Stimulated activated CD4-positive, alpha-beta T cell treated with anti-CD3 and anti-CD28 coated beads, Interleukin-12 subunit alpha, Interleukin-12 subunit beta, amount 100 ng/mL, for 4 hours (primary cell): ENCODE measurements at regions not wholly inside any gene's neighbourhood (a gene's known extent, or its start where the extent isn't known, plus 50 kb on each side); places are given as distances from the start of the nearest gene placed in this dataset.

Source experiments
- DNase-seq: peaks from one replicate; pipeline ENCODE4 v3.0.0-alpha.2; 2020

DNA sequence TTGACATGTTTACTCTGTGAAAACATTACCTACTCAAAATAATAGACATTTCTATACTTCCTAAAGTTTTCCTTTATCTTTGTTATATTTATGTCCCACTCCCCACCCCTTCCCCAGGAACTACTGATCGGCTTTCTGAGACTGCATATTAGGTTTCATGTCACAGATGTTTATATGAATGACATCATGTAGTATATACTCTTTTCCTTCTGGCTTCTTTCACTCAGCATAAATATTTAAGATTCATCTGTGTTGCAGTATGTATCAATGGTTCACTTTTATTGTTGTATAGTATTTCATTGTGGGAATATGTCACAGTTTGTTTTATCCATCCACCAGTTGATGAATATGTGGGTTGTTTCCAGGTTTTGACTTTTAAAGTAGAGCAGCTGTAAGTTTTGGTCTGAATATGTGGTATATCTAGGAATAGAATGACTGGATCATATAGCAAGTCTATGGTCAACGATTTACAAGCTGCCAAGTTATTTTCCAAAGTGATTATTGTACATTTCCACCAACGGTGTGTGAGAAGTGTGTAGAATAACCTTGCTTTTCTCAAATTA, 73.8 kb upstream of the CAV2 start:
- DNase-seq, result no peak

- DNase-seq, result no peak
Measured at GRCh38 chr7:116426428-116427156, 72.9 kb upstream of the CAV2 start.

- no peak for DNase-seq
Measured at GRCh38 chr7:116429986-116430619, 69.4 kb upstream of the CAV2 start.

GRCh38 chr7:116431787-116432526, 67.6 kb upstream of the CAV2 start:
- no peak for DNase-seq

GRCh38 chr7:116432527-116432916, 67.0 kb upstream of the CAV2 start:
- no peak for DNase-seq

DNA sequence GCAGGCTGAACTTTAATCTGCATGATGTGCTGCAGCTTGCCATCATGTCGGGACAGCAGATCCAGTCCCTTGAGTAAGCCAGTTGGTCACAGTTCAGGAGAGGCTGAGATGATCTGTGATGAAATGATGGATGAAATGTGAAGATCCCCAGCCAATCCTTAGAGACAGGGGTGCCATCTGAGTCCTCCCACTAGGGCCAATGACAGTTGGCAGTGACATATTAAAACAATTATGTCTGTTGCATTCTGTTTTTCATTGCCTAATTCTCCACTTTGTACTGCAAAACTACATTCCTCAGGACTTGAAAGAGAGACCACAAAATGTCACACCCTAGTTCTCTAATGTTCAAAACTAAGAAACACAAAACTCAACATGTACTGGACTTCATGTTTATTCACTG, 66.3 kb upstream of the CAV2 start:
- no peak for DNase-seq

DNA sequence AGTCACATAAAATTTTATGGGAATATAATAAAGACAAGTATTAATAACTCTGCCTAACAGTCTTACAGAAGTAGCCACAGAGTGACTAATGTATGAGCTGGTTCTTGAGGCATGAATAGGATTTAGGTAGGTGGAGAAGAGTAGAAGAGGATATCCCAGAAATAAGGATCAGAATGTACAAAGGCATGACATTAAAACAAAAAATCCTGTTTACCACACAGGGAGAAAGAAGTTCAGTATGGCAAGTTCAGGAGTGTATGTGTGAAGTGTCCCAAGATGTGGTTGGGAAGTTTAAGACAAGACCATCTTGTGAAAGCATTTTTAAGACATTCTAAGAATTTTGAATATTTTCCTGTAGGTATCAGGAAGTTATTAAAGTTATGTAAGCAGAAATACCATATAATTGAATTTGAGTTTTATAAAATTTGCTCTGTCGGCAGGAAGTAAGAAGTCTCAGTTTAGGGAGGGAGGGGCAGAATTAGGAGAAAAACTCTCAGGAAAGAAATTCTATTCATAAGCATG, 64.7 kb upstream of the CAV2 start:
- no peak for DNase-seq

DNA sequence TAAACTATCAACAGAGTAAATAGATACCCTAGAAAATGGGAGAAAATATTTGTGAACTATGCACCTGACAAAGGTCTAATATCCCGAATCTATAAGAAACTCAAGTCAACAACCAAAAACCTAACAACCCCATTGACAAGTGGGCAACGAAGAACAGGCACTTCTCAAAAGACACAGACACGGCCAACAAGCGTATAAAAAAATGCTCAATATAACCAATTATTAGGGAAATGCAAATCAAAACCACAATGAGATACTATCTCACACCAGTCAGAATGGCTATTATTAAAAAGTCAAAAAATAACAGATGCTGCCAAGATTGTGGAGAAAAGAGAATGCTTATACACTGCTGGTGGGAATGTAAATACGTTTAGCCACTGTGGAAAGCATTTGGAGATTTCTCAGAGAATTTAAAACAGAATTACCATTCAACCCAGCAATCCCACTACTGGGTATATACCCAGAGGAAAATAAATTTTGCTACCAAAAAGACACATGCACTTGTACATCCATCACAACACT, 63.2 kb upstream of the CAV2 start:
- DNase-seq, result no peak

- no peak for DNase-seq
Measured at GRCh38 chr7:116438267-116438666, 61.3 kb upstream of the CAV2 start.

GRCh38 chr7:116439005-116439404, 60.5 kb upstream of the CAV2 start:
- no peak for DNase-seq

DNA sequence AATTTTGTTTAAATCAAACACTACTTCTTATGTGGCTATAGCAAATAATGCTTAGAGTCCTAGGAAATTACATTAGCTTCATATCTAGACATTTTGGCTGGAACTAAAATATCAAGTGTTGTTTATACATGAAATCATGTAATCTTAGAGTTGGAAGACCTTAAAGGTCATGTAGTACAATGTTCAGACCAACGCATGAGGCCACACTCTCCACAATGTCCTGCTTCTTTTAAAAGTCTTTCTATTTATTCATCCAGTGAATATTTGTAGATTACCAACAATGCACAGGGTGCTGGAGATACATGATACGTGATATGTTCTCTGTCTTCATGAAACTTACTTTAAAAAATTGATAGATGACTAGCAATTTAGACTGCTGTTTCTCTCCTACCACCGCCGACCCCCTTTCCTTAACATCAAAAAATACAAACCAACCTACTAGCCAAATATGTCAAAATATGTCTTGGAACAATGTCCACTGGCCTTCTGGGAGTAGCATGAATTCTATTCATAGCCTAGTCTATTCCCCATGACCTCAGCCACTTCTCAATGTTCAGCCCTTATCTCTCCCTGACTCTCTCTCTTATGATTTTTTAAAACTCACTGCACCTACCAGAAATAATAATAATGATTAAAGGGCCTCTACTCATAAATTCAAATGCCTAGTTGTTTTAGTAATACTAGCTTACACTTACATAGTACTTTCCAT, 59.5 kb upstream of the CAV2 start:
- no peak for DNase-seq

DNA sequence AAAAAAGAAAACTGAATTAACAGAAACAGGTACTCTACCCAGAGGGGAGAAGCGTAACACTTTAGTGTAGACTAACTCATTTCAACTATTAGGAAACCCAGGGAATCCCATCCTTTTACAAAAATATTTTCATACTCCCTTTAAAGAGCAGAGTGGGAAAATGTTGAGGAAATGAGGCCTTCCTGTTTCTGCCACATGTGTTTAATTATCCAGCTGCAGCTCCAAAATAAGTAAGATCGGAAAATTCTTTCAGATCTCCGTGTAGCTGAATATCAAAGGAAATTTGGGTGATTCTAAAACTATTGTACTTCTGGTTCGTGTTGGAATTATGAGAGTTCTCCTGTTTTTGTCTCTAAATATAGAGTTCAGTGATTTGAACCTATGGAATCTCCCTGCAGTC, 58.0 kb upstream of the CAV2 start:
- DNase-seq, result no peak

DNA sequence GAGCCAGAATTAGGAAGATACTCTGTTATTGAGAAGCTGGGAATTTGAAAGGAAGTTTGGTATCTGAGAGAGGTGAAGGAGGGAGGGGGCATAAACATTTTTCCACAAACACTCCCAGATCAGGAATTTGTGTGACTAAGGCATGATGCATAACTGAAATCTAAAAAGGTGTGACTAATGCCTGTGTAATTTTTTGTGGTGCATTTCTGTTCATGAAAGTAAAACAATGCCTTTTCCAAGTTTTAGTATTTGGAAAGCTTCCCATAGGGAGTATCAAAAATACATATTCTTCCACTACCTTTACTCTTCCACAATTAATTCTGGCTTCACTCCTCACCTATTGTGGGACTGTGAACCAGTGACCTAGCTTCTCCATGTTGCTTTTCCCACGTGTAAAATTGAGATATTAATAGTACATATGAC, 56.4 kb upstream of the CAV2 start:
- no peak for DNase-seq

DNA sequence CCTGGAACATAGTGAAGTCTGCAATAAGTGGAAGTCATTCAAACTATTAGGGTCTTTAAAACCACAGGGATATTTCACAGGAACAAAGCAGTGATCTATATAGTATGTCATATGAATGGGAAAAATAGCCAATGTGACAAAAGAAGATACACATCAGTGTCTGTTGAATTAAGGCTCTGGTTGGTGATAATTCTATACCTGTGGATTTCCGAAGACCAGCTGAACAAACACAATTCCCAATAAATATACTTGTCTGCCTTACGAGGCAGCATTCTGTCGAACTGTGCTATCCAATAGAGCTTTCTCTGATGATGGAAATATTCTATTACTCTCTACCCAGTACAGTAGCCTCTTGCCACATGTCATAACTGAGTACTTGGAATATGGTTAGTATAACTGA, 55.9 kb upstream of the CAV2 start:
- DNase-seq, result no peak

DNA sequence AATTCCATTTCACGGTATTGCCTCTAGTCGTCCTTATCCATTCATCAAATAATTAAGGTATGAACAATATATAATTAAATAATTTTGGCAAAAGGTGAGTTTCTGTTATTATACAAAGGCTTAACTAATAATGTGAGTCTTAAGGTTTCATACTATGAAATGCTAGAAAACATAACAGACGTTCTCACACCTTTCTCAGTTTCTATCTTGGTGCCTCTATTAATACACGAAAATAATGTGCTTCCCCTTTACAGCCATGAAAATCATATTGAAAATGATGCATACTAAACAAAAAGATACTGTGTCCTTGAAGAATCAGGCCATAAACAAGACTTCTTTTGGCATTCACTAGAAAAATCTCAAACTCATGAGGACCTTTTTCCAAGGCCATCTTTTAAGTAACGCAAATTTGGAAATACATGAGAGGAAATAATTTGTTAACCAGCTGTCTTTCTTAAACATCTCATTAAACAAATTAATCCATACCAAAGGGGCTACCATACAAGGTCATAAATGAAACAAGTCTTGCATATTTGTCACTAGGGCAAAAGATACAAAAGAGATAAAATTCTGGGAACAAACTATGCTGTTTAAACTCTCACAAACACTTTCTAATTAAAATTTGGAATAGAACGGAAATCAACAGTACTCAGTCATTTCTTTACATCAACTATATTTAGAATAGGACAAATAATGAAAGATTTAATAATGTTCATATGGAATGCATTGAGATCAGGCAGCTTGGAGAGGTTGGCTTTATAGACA, 53.9 kb upstream of the CAV2 start:
- no peak for DNase-seq

GRCh38 chr7:116446212-116446855, 53.2 kb upstream of the CAV2 start:
- no peak for DNase-seq

DNA sequence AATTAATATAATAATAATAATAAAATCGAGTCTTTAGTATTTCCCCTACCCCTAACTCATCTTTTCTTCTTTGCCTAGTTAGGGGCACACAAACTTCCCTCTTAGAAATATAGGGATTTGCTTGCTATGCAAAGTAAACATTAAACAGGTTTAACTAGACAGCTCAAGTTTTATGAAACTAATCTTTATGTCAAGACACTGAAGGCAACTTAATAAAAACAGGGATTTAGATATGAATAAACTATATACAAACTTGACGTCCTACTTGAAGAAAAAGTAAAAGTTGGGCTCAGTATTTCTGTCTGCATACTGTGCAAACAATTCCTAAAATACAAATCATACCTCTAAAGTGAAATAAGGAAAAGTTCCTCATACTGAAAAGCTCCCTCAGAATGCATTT, 52.1 kb upstream of the CAV2 start:
- no peak for DNase-seq

GRCh38 chr7:116447966-116448839, 51.3 kb upstream of the CAV2 start:
- no peak for DNase-seq

DNA sequence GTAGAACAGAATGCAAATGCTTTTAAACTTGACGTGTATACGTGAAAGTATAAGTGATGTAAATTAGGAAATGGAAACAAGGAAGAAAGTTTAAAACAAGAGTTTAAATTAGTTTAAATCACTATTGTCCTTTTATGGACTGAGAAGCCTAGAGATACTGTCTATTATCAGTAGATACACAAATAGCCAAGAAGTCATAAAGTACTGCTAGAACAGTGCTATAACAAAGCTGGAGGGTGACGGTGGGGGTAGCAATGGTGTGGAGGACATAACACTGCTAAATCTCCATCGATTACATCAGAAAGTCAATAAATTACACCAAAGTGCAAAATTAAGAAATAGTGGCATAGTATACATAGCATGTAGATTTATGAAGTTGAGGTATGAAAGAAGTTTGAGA, 50.1 kb upstream of the CAV2 start:
- DNase-seq, result no peak
